Tibial nerve (tissue), 4 donors: ENCODE measurements at regions not wholly inside any gene's neighbourhood (a gene's known extent, or its start where the extent isn't known, plus 50 kb on each side); places are given as distances from the start of the nearest gene placed in this dataset.

Experiments used
- EP300 ChIP-seq, 2 donors: sonication (generic); formaldehyde crosslinking; IDR thresholded peaks; one replicate each; pipeline ENCODE4 v1.6.1; 2017; ENCODE audit warnings: antibody characterized with exemption in 2 of 2, mild to moderate bottlenecking in 1 of 2
- TF ChIP-seq, protein P1 (sequence below), 5 experiments: fragments of 200-600 bp in 3 of 5; fragments of 450-650 bp in 2 of 5; sonication (generic) in 3 of 5; IDR thresholded peaks; one replicate each; pipeline ENCODE4 v1.5.1; 2016 to 2019; ENCODE audit warnings: antibody characterized with exemption in 5 of 5, mild to moderate bottlenecking in 3 of 5, moderate library complexity in 2 of 5

DNA sequence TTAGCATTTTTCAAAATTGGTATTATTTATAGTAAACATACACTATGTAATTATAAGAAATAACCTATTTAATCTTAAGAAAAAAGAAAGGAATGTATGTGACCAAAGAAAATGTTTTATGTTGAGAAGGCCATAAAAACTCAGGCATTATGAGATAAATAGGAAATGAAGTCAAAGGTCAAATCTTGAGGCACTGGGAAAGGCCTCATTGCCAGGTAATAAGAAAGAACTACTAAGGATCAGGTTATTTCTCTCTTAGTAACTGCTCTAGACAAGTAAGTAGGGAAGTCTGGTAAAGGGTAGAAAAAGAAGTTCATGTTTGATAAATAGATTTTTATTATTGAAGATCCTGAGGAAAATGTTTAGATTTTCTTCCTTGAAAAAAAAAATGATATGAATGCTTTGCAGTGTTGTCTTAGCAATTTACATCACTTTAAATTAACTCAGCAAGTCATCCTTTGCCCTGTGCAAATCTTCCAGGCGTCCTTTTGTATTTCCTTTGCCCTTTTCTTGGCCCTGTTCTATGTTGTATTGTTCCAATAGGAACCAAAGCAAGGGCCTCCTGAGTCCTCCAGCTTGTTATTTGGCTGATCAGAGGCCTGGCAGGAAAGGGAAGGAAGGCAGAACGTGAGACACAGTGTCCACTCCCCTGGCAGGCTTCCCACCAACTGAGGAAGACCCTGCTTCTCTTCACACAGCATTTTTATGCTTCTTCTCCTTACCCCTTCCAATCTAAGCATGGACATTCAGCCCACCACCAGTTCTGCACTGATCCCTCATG lies 260.4 kb upstream of the MIR17HG start:
- TF ChIP-seq, protein P1, sequence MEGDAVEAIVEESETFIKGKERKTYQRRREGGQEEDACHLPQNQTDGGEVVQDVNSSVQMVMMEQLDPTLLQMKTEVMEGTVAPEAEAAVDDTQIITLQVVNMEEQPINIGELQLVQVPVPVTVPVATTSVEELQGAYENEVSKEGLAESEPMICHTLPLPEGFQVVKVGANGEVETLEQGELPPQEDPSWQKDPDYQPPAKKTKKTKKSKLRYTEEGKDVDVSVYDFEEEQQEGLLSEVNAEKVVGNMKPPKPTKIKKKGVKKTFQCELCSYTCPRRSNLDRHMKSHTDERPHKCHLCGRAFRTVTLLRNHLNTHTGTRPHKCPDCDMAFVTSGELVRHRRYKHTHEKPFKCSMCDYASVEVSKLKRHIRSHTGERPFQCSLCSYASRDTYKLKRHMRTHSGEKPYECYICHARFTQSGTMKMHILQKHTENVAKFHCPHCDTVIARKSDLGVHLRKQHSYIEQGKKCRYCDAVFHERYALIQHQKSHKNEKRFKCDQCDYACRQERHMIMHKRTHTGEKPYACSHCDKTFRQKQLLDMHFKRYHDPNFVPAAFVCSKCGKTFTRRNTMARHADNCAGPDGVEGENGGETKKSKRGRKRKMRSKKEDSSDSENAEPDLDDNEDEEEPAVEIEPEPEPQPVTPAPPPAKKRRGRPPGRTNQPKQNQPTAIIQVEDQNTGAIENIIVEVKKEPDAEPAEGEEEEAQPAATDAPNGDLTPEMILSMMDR (IDR thresholded peaks at IDR 0.05), result no peak
- no peak for TF ChIP-seq EP300 (IDR thresholded peaks at IDR 0.05)
